HG03342 (cell line): ENCODE measurements at regions not wholly inside any gene's neighbourhood (a gene's known extent, or its start where the extent isn't known, plus 50 kb on each side); places are given as distances from the start of the nearest gene placed in this dataset.

Experiments
- ATAC-seq: cut with Tn5 transposase; IDR thresholded peaks from one replicate; pipeline ENCODE4 v1.9.1; 2021; ENCODE audit warnings: mild to moderate bottlenecking, moderate library complexity; ENCODE audit not compliant: unreplicated experiment

GRCh38 chr4:33566649-33567048, 2677.7 kb downstream of the ARAP2 start:
- ATAC-seq, result no peak

- ATAC-seq, result no peak
Measured at GRCh38 chr4:33577791-33578190, 2666.5 kb downstream of the ARAP2 start.

- no peak for ATAC-seq
Measured at GRCh38 chr4:33579951-33580350, 2664.4 kb downstream of the ARAP2 start.

- ATAC-seq, result no peak
Measured at GRCh38 chr4:33592701-33593100, 2651.6 kb downstream of the ARAP2 start.

GRCh38 chr4:33606951-33607350, 2637.4 kb downstream of the ARAP2 start:
- no peak for ATAC-seq

- ATAC-seq, result no peak
Measured at GRCh38 chr4:33616121-33616520, 2628.2 kb downstream of the ARAP2 start.

- ATAC-seq, result no peak
Measured at GRCh38 chr4:33625748-33626147, 2618.6 kb downstream of the ARAP2 start.

- no peak for ATAC-seq
Measured at GRCh38 chr4:33626221-33626620, 2618.1 kb downstream of the ARAP2 start.

GRCh38 chr4:33628296-33628695, 2616.0 kb downstream of the ARAP2 start:
- no peak for ATAC-seq

- no peak for ATAC-seq
Measured at GRCh38 chr4:33649015-33649414, 2595.3 kb downstream of the ARAP2 start.

- no peak for ATAC-seq
Measured at GRCh38 chr4:33649471-33649870, 2594.8 kb downstream of the ARAP2 start.

GRCh38 chr4:33650036-33650435, 2594.3 kb downstream of the ARAP2 start:
- ATAC-seq, result no peak

GRCh38 chr4:33658971-33659370, 2585.3 kb downstream of the ARAP2 start:
- ATAC-seq, result no peak

- no peak for ATAC-seq
Measured at GRCh38 chr4:33661636-33662035, 2582.7 kb downstream of the ARAP2 start.

GRCh38 chr4:33685939-33686338, 2558.4 kb downstream of the ARAP2 start:
- no peak for ATAC-seq

- ATAC-seq, result no peak
Measured at GRCh38 chr4:33696041-33696440, 2548.3 kb downstream of the ARAP2 start.

GRCh38 chr4:33696586-33696985, 2547.7 kb downstream of the ARAP2 start:
- ATAC-seq, result no peak

- no peak for ATAC-seq
Measured at GRCh38 chr4:33709247-33709646, 2535.1 kb downstream of the ARAP2 start.

- no peak for ATAC-seq
Measured at GRCh38 chr4:33711826-33712225, 2532.5 kb downstream of the ARAP2 start.

GRCh38 chr4:33714971-33715370, 2529.3 kb downstream of the ARAP2 start:
- no peak for ATAC-seq

GRCh38 chr4:33715841-33716395, 2528.4 kb downstream of the ARAP2 start:
- ATAC-seq, result no peak

- ATAC-seq, result no peak
Measured at GRCh38 chr4:33722254-33722653, 2522.1 kb downstream of the ARAP2 start.

- no peak for ATAC-seq
Measured at GRCh38 chr4:33722800-33723516, 2521.4 kb downstream of the ARAP2 start.
